Fibroblast of skin of right biceps (primary cell): ENCODE measurements at regions not wholly inside any gene's neighbourhood (a gene's known extent, or its start where the extent isn't known, plus 50 kb on each side); places are given as distances from the start of the nearest gene placed in this dataset.
A peak's percentile ranks its signal among the peaks of the same experiment; 100 is the strongest.

Experiments used
- DNase-seq: peaks from one replicate; pipeline ENCODE4 v3.0.0-alpha.2; 2013

- no peak for DNase-seq
These were observed 108.5 kb upstream of the ID2 start for GRCh38 chr2:8573234-8573941.

GRCh38 chr2:8573942-8574195 is 108.0 kb upstream of the ID2 start:
- DNase-seq: no peak

DNA sequence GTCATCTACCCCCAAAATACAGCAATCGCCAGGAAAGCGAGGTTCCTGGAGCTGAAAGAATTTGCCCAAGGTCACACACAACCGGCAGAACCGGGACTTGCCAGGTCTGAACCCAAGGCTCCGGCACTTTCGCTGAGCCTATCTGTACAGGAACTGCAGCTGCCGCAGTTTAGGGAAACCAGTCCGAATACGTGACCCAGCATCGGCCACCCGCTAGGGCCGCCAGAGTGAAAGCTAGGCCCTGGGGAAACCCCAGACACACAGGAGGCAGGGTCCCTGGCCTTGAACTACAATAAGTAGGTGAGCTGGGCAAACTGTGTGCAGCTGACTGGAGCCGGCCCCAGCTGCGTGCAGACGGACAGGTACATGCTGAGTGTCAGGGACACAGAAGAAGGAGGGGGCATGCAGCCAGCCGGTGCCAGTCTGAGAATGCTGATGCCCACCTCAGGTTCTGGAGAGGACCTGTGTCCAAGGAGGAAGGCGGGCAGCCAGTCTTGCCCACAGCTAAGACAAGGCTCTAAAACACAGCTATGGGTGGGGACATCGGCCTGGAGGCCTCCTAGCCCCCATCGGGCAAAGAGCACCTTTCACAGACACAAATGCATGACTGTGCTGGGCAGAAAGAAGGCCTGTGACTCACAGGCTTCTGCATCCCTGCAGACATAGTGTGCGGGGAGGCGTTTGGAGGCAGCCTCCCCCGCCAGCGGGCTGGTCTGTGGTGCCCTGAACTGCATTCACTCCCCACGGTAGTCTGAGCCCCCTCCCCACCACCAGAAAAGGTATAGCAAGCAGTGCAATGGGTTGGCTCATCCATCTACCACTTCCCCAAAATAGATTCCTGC is 107.4 kb upstream of the ID2 start:
- peak; percentile 23 for DNase-seq

DNA sequence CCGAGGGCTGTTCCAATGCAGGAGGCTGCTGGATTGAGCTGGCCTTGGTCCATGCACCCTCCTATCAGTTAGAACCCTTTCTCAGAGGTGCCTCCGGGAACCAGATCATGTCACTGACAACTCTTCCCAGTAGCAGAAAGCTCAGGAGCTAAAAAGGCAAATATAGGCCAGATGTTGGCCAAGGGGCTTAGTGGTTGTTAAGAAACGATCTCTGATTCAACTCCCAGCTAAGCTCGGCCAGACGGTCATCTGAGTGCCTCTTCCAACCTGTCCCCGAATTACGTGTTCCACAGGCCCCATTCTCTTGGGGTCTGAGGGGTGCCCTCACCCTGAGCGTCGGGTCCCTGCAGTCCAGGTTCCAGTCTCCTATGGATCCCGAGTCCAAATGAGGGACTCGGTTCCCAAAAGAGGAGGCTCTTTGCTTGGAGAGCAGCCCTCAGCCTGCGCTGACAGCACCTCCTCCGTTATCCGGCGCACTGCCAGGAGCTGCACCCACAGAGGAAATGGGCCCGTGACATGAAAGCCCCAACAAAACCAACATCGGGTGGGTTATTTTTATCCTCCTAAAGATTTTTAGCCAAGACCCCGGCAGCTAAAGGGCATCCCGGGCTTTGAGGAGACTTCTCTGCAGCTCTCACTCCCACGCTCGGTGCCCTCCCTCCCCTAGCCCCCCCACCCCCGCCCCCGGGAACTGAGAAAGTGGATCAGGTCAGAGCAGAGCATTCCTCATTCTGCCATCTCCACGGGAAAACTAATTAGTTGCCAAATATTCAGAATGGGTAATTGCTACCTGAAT is 106.6 kb upstream of the ID2 start:
- DNase-seq: no peak

DNA sequence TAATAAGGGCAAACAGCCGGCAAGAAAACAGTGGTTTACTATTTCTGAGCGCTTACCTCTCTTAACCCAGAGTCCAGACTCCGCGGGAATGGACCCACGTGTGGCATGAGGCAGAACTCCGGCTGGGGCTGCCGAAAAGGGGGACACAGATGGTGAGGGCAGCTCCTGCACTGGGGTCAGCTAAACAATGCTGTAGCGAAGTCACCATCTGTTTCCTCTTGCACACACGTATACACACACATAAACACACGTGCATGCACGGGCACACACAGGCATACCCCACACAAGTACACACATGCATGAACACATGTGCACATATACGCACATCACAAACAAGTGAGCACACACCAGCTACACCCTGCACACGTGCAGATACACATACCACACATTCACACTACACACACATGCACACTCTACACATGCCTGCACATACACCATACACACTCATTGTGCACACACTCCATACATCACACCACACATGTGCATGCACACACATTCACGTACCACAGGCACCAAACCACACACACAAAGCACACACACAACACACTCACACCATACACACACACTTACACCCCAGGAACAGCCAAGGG is 105.9 kb upstream of the ID2 start:
- DNase-seq: no peak

GRCh38 chr2:8576525-8577167 is 105.2 kb upstream of the ID2 start:
- no peak for DNase-seq

DNA sequence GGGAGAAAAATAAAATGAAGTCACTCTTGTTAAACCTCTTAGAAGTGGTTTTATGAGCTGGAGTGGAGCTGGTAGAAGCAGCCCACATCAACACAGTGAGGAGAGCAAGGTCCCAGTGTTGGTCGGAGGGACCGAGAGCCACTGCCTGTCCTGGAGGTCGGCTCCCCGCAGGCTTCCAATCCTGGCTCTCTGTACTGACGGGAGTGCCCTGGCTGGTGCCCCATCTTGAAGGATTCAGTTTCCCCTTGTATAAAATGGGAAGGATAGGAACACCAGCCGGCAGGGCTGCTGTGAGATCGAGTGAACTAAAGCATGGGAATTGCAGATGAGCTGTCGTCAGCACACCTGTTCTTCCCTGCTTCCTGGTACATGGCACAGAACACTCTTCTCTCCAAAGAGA is 104.3 kb upstream of the ID2 start:
- no peak for DNase-seq

- DNase-seq: peak; percentile 22
These were observed 103.3 kb upstream of the ID2 start for GRCh38 chr2:8578335-8579244.

DNA sequence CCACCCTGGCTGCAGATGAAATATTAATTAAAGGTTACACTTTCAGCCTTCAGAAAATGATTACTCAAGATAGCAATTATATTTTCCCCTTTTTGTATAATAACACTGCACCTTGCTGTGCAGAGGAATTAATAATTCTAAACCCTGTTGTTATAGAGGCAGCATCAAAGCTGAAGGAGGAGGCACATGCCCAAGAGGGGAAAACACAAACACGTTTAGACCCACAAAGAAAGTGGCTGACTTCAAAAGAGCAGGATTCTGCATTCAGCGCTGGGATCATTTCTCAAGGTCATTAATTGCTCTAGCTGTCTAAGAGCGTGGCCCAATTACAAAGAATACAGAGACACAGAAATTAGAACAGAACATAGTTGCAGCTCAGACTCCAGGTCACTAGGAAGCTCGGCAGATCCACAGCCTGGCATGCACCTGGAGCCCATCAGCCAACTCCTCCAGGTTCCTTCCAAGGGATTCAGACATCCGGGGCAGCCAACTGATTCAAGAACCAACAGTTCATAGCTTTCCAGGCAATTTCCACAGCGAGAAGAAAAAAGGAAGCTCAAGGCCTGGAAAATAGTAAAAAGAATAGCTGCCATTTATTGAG is 102.3 kb upstream of the ID2 start:
- no peak for DNase-seq

GRCh38 chr2:8580316-8581233 is 101.3 kb upstream of the ID2 start:
- no peak for DNase-seq

DNA sequence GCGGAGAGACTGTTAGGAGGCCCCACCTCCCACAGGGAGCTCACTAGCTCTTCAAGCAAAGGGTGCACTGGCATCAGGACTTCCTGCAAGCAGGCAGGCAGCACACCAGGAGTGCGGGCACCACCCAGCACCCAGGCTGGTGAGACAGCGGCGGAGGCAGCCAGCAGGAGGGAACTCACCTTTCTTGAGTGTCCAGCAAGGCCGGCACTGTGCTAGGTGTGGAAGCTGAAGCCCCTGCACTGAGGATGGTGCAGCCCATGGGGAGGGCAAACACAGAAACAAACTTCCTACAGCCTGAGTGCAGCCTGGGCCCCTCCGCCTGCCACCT is 100.7 kb upstream of the ID2 start:
- DNase-seq: no peak

DNA sequence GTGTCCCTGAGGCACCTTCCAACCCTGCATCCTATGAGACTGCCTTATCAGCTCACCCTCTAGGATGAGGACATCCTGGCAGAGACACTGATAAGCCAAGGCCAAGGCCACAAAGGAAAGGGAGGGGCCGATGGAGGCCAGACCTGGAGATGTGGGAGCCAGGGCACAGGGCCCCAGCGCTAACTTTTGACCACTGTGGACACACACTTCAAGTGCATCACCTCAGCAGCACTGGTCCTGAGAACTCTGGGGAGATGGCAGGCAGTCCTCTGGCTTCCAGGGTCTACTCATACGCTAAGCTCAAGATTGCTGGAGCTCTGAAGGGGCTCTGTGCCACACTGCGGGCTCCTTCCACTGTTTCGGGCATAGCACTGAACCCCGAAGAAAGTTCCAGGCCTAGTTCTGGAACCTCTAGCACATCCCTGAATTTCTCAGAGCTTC is 100.2 kb upstream of the ID2 start:
- DNase-seq: no peak

DNA sequence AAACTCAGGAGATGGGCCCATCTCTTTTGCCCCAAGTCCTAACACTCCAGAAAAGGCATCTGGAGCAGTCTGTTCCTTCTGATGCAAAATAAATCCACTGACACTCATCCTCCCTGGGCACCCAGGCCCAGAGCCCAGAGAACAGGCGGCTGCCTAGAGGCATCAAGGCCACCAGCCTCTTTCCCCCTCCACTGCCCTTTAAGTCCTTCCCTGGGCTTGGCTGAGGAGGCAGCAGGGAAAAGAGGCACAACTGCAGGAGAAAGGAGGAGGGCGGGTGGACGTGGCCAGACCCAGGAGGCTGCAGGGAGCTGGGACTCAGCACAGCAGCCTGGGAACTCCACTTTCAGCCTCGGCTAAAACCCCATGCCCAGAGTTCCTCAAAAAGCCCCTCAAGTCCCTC is 99.7 kb upstream of the ID2 start:
- DNase-seq: no peak

DNA sequence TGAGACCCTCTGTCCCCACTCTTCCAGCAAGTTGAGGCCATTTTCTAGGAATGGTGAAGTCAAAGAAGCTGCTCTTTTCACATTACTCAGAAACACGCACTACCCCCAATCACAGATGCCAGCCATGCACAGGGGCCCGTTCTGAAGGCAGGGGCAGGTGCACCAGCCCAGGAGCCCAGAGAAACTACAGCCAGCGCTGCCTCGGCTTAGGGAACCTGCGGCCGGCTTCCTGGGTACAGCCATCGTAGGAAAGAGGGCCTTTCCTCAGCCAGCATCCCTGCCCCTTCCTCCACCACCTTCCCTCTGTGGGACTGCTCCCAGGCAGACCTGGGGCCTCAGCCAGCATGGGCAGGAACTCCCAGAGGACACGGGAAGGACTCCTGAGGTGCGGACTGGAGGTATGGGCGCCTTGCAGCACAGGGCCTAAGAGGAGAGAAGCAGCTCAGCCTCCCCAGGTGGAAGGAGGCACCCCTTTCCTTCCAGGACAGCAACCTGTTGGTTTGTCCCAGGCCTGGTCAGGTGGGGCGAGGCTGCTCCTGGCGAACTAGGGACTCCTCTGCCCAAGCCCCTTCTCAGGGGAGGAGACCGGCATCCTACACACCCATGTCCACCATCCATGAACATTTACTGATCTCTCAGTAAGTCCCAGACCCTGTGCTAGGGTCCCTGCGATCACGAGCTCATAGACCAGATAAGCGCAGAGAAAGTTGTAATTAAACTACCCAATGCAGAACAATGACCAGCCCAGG is 99.0 kb upstream of the ID2 start:
- no peak for DNase-seq

- DNase-seq: peak; percentile 79
These were observed 98.3 kb upstream of the ID2 start for GRCh38 chr2:8583400-8584173.

- DNase-seq: no peak
These were observed 97.4 kb upstream of the ID2 start for GRCh38 chr2:8584174-8585066.

GRCh38 chr2:8586457-8587051 is 95.3 kb upstream of the ID2 start:
- peak; percentile 17 for DNase-seq
